ENCODE measurements at regions not wholly inside any gene's neighbourhood (a gene's known extent, or its start where the extent isn't known, plus 50 kb on each side); places are given as distances from the start of the nearest gene placed in this dataset.

DNA sequence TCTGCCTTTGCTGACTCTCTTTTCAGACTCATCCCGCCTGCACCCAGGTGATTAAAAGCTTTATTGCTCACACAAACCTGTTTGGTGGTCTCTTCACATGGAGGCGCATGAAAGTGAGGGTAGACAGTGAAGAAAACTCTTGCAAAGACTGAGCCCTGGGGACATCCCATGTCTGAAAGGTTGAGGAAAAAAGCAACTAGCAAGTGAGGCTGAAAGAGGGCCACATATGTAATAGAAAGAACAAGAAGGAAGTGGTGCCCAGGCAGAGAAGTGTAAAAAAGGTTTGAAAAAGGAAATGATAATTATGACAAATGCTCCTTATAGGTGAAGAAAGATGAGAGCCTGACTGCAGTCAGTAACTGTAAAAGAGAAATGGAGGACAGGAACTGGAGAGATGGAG, 115.9 kb upstream of the NEK7 start:
- ATAC-seq = no peak
- TF ChIP-seq TSHZ2 (CRISPR knock-in tag; IDR thresholded peaks at IDR 0.05) = no peak
- TF ChIP-seq OSR1 (CRISPR knock-in tag; IDR thresholded peaks at IDR 0.05) = no peak
- TF ChIP-seq PPARA (CRISPR knock-in tag; IDR thresholded peaks at IDR 0.05; ENCODE audit: borderline replicate concordance) = no peak
- no peak for TF ChIP-seq ZNF565 (CRISPR knock-in tag; conservative IDR thresholded peaks at IDR 0.05; ENCODE audit: low read depth)

- no peak for ATAC-seq
- TF ChIP-seq ZNF8 (CRISPR knock-in tag; IDR thresholded peaks at IDR 0.05) = no peak
- TF ChIP-seq, protein P1, sequence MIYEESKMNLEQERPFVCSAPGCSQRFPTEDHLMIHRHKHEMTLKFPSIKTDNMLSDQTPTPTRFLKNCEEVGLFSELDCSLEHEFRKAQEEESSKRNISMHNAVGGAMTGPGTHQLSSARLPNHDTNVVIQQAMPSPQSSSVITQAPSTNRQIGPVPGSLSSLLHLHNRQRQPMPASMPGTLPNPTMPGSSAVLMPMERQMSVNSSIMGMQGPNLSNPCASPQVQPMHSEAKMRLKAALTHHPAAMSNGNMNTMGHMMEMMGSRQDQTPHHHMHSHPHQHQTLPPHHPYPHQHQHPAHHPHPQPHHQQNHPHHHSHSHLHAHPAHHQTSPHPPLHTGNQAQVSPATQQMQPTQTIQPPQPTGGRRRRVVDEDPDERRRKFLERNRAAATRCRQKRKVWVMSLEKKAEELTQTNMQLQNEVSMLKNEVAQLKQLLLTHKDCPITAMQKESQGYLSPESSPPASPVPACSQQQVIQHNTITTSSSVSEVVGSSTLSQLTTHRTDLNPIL (CRISPR knock-in tag; IDR thresholded peaks at IDR 0.05; ENCODE audit: low read depth) = no peak
- TF ChIP-seq ARNTL (CRISPR knock-in tag; IDR thresholded peaks at IDR 0.05; ENCODE audit: borderline replicate concordance, low read depth) = no peak
- TF ChIP-seq SNAI2 (CRISPR knock-in tag; IDR thresholded peaks at IDR 0.05) = no peak
- TF ChIP-seq RARB (CRISPR knock-in tag; IDR thresholded peaks at IDR 0.05) = no peak
- TF ChIP-seq ZC3H10 (CRISPR knock-in tag; IDR thresholded peaks at IDR 0.05) = no peak
- TF ChIP-seq BACH2 (CRISPR knock-in tag; IDR thresholded peaks at IDR 0.05; ENCODE audit: borderline replicate concordance) = no peak
- TF ChIP-seq GLIS3 (CRISPR knock-in tag; IDR thresholded peaks at IDR 0.05) = no peak
- TF ChIP-seq OSR1 (CRISPR knock-in tag; IDR thresholded peaks at IDR 0.05) = no peak
- TF ChIP-seq PPARA (CRISPR knock-in tag; IDR thresholded peaks at IDR 0.05; ENCODE audit: borderline replicate concordance) = no peak
- TF ChIP-seq ZNF565 (CRISPR knock-in tag; conservative IDR thresholded peaks at IDR 0.05; ENCODE audit: low read depth) = no peak
- no peak for TF ChIP-seq TCF4 (CRISPR knock-in tag; IDR thresholded peaks at IDR 0.05; ENCODE audit: borderline replicate concordance)
- TF ChIP-seq, protein P2, sequence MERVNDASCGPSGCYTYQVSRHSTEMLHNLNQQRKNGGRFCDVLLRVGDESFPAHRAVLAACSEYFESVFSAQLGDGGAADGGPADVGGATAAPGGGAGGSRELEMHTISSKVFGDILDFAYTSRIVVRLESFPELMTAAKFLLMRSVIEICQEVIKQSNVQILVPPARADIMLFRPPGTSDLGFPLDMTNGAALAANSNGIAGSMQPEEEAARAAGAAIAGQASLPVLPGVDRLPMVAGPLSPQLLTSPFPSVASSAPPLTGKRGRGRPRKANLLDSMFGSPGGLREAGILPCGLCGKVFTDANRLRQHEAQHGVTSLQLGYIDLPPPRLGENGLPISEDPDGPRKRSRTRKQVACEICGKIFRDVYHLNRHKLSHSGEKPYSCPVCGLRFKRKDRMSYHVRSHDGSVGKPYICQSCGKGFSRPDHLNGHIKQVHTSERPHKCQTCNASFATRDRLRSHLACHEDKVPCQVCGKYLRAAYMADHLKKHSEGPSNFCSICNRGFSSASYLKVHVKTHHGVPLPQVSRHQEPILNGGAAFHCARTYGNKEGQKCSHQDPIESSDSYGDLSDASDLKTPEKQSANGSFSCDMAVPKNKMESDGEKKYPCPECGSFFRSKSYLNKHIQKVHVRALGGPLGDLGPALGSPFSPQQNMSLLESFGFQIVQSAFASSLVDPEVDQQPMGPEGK (CRISPR knock-in tag; IDR thresholded peaks at IDR 0.05; ENCODE audit: borderline replicate concordance) = no peak
- no peak for TF ChIP-seq TOX (CRISPR knock-in tag; IDR thresholded peaks at IDR 0.05; ENCODE audit: borderline replicate concordance)
- no peak for TF ChIP-seq ISL1 (CRISPR knock-in tag; IDR thresholded peaks at IDR 0.05)
- TF ChIP-seq ZFP30 (CRISPR knock-in tag; IDR thresholded peaks at IDR 0.05) = no peak
- no peak for TF ChIP-seq ESRRG (CRISPR knock-in tag; IDR thresholded peaks at IDR 0.05)
Observed at GRCh38 chr1:198042168-198042567, 114.6 kb upstream of the NEK7 start.

GRCh38 chr1:198047913-198048312, 108.9 kb upstream of the NEK7 start:
- no peak for TF ChIP-seq TOX (CRISPR knock-in tag; IDR thresholded peaks at IDR 0.05; ENCODE audit: borderline replicate concordance)
- no peak for TF ChIP-seq ISL1 (CRISPR knock-in tag; IDR thresholded peaks at IDR 0.05)
- TF ChIP-seq BACH2 (CRISPR knock-in tag; IDR thresholded peaks at IDR 0.05; ENCODE audit: borderline replicate concordance) = no peak
- TF ChIP-seq, protein P2 (CRISPR knock-in tag; IDR thresholded peaks at IDR 0.05; ENCODE audit: borderline replicate concordance) = no peak
- TF ChIP-seq ESRRG (CRISPR knock-in tag; IDR thresholded peaks at IDR 0.05) = no peak
- TF ChIP-seq ZC3H10 (CRISPR knock-in tag; IDR thresholded peaks at IDR 0.05) = no peak
- no peak for TF ChIP-seq ZNF8 (CRISPR knock-in tag; IDR thresholded peaks at IDR 0.05)
- TF ChIP-seq ZFP3 (CRISPR knock-in tag; IDR thresholded peaks at IDR 0.05) = no peak
- TF ChIP-seq ZFP30 (CRISPR knock-in tag; IDR thresholded peaks at IDR 0.05) = no peak
- TF ChIP-seq ARNTL (CRISPR knock-in tag; IDR thresholded peaks at IDR 0.05; ENCODE audit: borderline replicate concordance, low read depth) = no peak
- no peak for TF ChIP-seq OSR1 (CRISPR knock-in tag; IDR thresholded peaks at IDR 0.05)
- TF ChIP-seq, protein P1 (CRISPR knock-in tag; IDR thresholded peaks at IDR 0.05; ENCODE audit: low read depth) = no peak
- TF ChIP-seq CSDC2 (CRISPR knock-in tag; IDR thresholded peaks at IDR 0.05) = no peak
- TF ChIP-seq POU6F1 (CRISPR knock-in tag; IDR thresholded peaks at IDR 0.05; ENCODE audit: borderline replicate concordance, low read depth) = no peak
- TF ChIP-seq PPARA (CRISPR knock-in tag; IDR thresholded peaks at IDR 0.05; ENCODE audit: borderline replicate concordance) = no peak
- TF ChIP-seq TCF4 (CRISPR knock-in tag; IDR thresholded peaks at IDR 0.05; ENCODE audit: borderline replicate concordance) = no peak
- no peak for TF ChIP-seq SNAI2 (CRISPR knock-in tag; IDR thresholded peaks at IDR 0.05)
- TF ChIP-seq TSHZ2 (CRISPR knock-in tag; IDR thresholded peaks at IDR 0.05) = no peak
- TF ChIP-seq ZNF70 (CRISPR knock-in tag; IDR thresholded peaks at IDR 0.05) = no peak
- ATAC-seq = no peak
